GM19397 (cell line): ENCODE measurements at regions not wholly inside any gene's neighbourhood (a gene's known extent, or its start where the extent isn't known, plus 50 kb on each side); places are given as distances from the start of the nearest gene placed in this dataset.

Experiments
- ATAC-seq: cut with Tn5 transposase; IDR thresholded peaks from one replicate; pipeline ENCODE4 v1.9.1; 2021; ENCODE audit warnings: mild to moderate bottlenecking, moderate library complexity; ENCODE audit not compliant: unreplicated experiment

- ATAC-seq: no peak
Measured at GRCh38 chr10:128367807-128368206, 241.6 kb upstream of the MKI67 start.

DNA sequence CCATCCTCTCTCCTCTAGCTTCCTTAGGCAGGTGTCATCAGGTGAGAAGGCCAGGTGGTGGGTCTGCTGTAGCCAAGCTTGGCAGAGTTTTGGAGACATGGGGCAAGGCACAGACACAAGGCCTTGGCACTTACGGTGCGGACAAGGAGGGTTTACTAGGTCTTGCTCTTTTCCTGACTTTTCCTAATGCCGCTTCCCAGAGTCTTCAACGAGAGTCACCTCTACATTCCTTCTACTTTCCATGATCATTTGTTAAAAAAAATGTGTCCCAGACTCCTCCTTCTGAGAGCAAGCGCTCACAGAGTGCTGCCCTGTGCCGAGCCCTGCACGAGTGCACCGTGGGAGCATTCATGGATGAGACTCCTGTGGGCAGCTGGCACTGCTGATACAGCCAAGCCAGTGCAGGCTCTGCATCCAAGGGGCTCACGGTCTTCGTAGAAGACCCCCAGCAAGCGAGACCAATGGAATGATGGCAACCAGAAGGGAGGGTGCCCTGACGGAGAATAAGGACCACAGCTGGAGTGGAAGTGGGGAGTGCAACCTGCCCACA, 243.0 kb upstream of the MKI67 start:
- ATAC-seq: no peak

- peak; percentile 86 for ATAC-seq
Measured at GRCh38 chr10:128373071-128373749, 247.0 kb upstream of the MKI67 start.

- ATAC-seq: no peak
Measured at GRCh38 chr10:128373831-128374230, 247.6 kb upstream of the MKI67 start.

- ATAC-seq: no peak
Measured at GRCh38 chr10:128375171-128375570, 248.9 kb upstream of the MKI67 start.

GRCh38 chr10:128377364-128377987, 251.3 kb upstream of the MKI67 start:
- ATAC-seq: no peak

GRCh38 chr10:128377988-128378387, 251.8 kb upstream of the MKI67 start:
- ATAC-seq: no peak

- no peak for ATAC-seq
Measured at GRCh38 chr10:128380946-128381345, 254.7 kb upstream of the MKI67 start.

DNA sequence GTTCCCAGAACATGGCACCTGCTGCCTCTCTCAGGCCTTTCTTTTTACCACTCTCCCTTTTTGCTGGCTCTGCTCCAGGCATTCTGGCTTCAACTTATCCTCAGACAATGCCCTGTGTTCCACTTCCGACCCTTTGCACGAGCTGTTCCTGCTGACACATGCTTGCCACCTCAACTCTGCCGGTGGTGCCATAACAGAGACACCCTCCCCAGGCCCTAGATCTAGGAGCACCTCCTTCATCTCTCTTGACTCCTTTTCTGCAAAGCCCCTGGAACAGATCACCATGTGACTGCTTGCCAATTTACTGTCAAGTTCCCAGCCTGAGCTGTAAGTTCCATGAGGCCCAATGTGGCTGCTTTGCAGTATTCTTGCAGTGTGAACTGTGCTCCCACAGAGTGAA, 256.0 kb upstream of the MKI67 start:
- no peak for ATAC-seq

GRCh38 chr10:128384831-128385230, 258.6 kb upstream of the MKI67 start:
- no peak for ATAC-seq

DNA sequence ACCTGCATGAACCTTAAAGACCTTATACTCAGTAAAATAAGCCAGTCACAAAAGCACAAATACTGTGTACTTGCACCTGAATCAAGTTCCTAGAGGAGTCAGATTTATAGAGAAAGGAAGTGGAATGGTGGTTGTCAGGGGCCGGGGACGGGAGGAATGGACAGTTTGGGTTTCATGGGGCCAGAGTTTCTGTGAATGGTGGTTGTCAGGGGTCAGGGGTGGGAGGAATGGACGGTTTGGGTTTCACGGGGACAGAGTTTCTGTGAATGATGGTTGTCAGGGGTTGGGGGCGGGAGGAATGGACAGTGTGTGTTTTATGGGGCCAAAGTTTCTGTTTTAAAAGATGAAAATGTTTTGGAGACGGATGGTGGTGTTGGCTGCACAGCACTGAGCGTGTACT, 260.0 kb upstream of the MKI67 start:
- no peak for ATAC-seq

DNA sequence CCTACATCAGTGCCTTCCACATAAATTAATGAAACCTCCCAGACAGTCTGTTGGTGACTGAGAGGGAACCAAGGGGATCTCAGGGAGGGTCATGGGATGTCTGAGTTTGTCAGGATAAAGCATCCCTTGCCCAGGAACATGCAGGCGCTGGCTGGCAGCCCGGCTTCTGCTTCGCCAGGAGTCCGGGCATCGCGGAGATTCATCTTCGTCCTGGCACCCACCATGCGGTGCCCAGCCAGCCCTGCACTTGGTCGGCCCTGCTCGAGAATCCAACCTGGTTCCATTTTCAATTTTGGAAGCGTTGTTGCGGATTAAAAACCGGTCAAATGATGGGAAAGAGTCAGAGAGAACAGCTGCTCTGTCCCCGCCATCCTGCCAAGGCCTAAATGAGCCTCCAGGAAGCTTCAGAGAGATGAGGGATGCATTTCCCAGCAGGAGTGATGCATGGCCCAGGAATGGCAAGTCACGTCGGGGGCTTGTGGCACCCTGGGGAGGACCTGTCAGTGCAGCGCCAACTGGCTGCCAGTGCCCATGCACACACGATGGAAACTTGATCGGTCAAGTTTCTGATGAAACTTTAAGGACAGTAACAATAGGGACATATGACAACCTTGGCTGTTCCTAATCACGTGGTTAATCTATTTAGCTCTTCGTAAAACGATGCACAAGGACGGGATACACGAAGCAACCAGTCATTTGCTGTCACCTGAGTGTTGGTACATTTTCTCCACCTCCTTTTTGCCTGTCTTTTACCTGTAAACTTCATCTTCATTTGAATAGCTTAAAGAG, 260.8 kb upstream of the MKI67 start:
- no peak for ATAC-seq

- no peak for ATAC-seq
Measured at GRCh38 chr10:128390596-128390995, 264.4 kb upstream of the MKI67 start.

DNA sequence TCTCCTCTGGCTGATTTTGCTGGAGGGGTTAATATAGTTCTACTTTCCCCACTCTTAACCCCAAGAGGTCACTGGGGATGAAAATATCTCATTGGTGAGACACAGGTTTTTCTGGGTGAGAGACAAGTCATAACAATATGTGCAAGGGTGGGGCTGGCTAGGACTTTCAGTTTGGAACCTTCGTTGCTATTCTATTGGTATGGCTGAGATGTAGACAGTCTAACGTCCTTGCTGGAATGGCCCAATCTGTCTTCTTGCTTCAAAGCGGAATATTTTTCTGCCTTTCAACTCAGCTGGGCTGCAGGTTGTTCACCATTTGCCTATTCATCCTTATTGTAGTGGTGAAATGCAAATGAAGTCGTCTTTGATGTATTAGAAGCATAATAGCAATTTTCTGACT, 267.3 kb upstream of the MKI67 start:
- no peak for ATAC-seq

DNA sequence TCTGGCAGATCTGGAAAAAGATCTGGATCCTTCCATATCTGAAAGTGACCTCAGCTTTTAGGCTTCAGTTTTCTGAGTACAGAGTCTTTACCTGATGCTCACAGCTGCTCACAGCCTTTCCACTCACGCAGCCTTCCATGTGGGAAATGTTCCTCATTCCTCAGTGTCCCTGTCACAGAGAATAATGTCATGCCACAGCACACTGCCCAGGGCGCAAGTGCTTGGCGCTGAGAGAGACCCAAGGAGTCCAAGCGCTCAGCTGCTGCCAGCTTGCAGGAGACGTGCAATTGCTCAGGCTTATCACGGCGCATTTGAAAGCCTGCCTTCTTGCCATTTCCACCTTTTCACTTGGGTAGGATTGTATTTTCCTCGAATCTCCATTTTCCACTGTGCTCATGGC, 271.9 kb upstream of the MKI67 start:
- no peak for ATAC-seq

- no peak for ATAC-seq
Measured at GRCh38 chr10:128398999-128399398, 272.8 kb upstream of the MKI67 start.

- no peak for ATAC-seq
Measured at GRCh38 chr10:128400564-128400963, 274.3 kb upstream of the MKI67 start.

GRCh38 chr10:128405450-128405849, 279.2 kb upstream of the MKI67 start:
- no peak for ATAC-seq

- no peak for ATAC-seq
Measured at GRCh38 chr10:128411643-128412042, 285.4 kb upstream of the MKI67 start.

GRCh38 chr10:128414568-128414967, 288.3 kb upstream of the MKI67 start:
- no peak for ATAC-seq

- ATAC-seq: no peak
Measured at GRCh38 chr10:128416231-128416630, 290.0 kb upstream of the MKI67 start.

DNA sequence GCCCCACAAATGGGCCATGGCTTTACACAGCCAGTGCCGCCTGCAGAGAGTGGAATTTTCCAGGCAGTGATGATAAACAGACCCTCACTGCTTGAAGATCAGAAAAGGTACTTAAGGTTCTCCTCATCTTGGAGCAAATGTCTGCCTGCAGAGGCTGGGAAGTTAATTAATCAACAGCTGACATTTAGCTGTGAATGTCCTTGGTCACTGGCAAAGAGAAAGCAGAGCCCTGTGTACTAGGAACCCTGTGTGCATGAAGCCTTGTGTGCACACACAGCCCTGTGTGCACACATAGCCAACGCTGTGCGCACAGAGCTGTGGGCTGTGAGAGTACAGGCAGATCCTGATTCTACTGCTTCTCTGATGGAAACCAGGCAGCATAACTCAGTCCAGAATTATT, 291.6 kb upstream of the MKI67 start:
- no peak for ATAC-seq
